GM12874 (cell line): ENCODE measurements at regions not wholly inside any gene's neighbourhood (a gene's known extent, or its start where the extent isn't known, plus 50 kb on each side); places are given as distances from the start of the nearest gene placed in this dataset.

Experiments used
- TF ChIP-seq, protein P1 (sequence below): IDR thresholded peaks from 2 replicates; pipeline ENCODE4 v1.5.1; 2011; ENCODE audit warnings: low read depth, mild to moderate bottlenecking, control low read depth, low read length, moderate library complexity; ENCODE audit not compliant: insufficient read depth

DNA sequence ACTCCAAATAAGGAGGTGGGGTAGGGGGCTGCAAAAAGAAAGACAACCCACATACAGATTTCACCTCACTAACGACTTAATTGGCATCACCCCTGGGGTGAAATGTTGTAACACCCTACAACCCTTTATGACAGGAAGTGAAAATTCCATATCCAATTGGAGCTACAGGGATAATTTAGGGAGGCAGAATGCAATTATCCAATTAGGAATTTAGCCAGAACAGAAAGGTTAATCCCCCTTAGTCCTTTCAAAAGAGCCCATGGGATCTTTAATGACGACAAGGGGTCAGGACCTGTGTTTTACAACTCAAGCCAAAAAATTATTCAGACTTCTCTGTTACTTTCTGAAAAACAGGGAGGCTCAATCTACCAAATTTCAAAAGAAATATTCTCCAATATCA lies 1027.1 kb downstream of the TMEM182 start:
- TF ChIP-seq, protein P1, sequence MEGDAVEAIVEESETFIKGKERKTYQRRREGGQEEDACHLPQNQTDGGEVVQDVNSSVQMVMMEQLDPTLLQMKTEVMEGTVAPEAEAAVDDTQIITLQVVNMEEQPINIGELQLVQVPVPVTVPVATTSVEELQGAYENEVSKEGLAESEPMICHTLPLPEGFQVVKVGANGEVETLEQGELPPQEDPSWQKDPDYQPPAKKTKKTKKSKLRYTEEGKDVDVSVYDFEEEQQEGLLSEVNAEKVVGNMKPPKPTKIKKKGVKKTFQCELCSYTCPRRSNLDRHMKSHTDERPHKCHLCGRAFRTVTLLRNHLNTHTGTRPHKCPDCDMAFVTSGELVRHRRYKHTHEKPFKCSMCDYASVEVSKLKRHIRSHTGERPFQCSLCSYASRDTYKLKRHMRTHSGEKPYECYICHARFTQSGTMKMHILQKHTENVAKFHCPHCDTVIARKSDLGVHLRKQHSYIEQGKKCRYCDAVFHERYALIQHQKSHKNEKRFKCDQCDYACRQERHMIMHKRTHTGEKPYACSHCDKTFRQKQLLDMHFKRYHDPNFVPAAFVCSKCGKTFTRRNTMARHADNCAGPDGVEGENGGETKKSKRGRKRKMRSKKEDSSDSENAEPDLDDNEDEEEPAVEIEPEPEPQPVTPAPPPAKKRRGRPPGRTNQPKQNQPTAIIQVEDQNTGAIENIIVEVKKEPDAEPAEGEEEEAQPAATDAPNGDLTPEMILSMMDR = no peak

DNA sequence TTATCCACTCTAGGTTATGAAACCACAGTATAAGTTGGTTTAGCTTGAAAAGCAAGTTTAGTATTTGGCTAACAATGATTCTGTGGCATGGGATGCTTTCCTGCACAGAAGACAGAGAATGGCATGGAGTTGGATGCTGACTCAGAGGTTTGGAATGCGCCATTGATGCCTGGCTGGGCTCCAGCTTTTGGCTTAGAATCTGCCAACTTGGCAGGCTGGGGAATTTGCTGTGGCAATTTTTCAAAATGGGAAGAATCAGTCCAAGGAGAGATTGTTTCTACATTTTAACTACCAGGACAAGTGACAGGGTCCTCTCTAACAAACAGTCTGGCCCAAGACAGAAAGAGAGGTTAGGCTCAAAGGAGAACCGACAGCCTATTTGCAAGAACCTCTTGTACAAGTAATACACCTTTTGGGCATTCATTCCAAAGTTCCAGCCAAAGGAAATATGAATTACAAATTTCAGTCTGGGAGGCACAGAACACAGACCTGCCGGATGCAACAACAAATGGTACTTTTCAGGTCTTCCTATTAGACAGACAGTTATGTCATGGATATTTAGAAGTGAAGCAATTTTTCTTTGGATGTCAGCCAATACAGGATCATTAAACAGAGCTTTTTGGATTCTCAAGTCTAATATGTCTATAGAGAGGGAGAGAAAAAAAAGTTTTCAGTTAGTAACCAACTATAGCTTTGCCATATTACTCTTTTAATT lies 1027.7 kb downstream of the TMEM182 start:
- TF ChIP-seq, protein P1 = no peak

- TF ChIP-seq, protein P1 = no peak
These were observed 1030.2 kb downstream of the TMEM182 start for GRCh38 chr2:103792042-103792441.

- TF ChIP-seq, protein P1 = no peak
These were observed 1036.5 kb downstream of the TMEM182 start for GRCh38 chr2:103798291-103798690.

- TF ChIP-seq, protein P1 = no peak
These were observed 1042.2 kb downstream of the TMEM182 start for GRCh38 chr2:103804013-103804412.

DNA sequence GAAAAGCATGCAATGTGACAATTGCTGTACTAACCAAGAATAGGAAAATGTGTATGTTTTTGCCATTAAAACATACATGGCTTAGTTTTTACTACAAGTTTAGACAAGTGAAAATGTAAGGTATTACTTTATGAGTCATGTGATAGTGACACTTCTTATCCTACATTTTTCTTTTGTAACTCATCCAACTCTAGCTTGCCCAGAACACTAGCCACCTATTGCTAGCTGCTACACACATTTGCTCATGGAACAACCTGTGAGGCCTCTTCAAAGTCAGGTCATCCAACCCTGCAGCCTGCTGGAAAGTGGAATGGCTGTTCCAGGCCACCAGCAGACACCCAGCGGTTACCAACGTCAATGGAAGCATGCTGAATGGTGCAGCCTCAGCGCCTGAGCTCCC lies 1043.9 kb downstream of the TMEM182 start:
- TF ChIP-seq, protein P1 = no peak

DNA sequence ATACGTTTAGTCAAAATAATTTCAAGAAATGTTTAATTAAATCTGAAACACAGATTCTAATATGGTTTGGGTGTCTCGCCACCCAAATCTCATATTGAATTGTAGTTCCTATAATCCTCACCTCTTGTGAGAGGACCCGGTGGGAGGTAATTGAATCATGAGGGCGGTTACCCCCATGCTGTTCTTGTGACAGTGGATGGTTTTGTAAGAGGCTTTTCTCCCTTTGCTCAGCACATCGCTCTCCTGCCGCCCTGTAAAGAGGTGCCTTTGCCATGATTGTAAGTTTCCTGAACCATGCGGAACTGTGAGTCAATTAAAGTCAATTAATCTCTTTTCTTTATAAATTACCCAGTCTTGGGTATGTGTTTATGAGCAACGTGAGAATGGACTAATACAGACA lies 1045.1 kb upstream of the POU3F3 start:
- TF ChIP-seq, protein P1 = no peak

DNA sequence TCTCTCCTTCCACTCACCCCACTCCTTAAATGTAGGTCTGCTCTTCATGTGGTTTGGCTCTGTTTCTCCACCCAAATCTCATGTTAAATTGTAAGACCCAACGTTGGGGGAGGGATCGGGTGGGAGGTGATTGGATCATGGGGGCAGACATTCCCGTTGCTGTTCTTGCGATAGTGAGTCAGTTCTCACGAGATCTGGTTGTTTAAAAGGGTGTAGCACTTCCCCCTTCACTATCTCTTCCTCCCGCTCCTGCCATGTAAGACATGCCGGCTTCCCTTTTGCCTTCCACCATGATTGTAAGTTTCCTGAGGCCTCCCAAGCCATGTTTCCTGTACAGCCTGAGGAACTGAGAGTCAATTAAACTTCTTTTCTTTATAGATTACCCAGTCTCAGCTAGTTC lies 1044.5 kb upstream of the POU3F3 start:
- TF ChIP-seq, protein P1 = no peak
